Stomach smooth muscle (tissue), 2 donors: ENCODE measurements at regions not wholly inside any gene's neighbourhood (a gene's known extent, or its start where the extent isn't known, plus 50 kb on each side); places are given as distances from the start of the nearest gene placed in this dataset.
"Not testable (repeated sequence)": the region's sequence is repeated elsewhere in the genome, so short reads cannot be mapped to it uniquely, and the experiment has no call there.

ENCODE experiments used
- H3K27ac ChIP-seq: one replicate; pipeline ENCODE4 v1.7.0; 2013; ENCODE audit warnings: mild to moderate bottlenecking, low read length, inconsistent platforms
- H3K27me3 ChIP-seq, 2 donors: one replicate each; pipeline ENCODE4 v1.7.0; 2013; ENCODE audit warnings: low read length in 2 of 2; ENCODE audit not compliant: insufficient read depth in 2 of 2, control insufficient read depth in 1 of 2
- H3K36me3 ChIP-seq, 2 donors: one replicate each; pipeline ENCODE4 v1.7.0; 2013; ENCODE audit warnings: low read length in 2 of 2; ENCODE audit not compliant: control insufficient read depth in 2 of 2, insufficient read depth in 2 of 2
- H3K4me1 ChIP-seq: one replicate; pipeline ENCODE4 v1.7.0; 2013; ENCODE audit warnings: low read length; ENCODE audit not compliant: control insufficient read depth, insufficient read depth
- H3K4me3 ChIP-seq, 2 donors: one replicate each; pipeline ENCODE4 v1.7.0; 2013; ENCODE audit warnings: low read length in 2 of 2
- H3K9ac ChIP-seq, 2 donors: one replicate each; pipeline ENCODE4 v1.7.0; 2013; ENCODE audit warnings: low read length in 2 of 2, mild to moderate bottlenecking in 1 of 2
- H3K9me3 ChIP-seq, 2 donors: one replicate each; pipeline ENCODE4 v1.7.0; 2013; ENCODE audit warnings: low read length in 2 of 2; ENCODE audit not compliant: control insufficient read depth in 2 of 2
- donor health status: healthy.
- donor health status: Pancreatic carcinoma.

- H3K9me3 ChIP-seq = no peaks in the 10 kb centered on the region
- no peaks in the 10 kb centered on the region for H3K27me3 ChIP-seq
- no peak overlapping the region for H3K4me3 ChIP-seq
- no peaks in the 10 kb centered on the region for H3K36me3 ChIP-seq
- H3K4me1 ChIP-seq = no peaks in the 10 kb centered on the region
- H3K9ac ChIP-seq = no peak overlapping the region
- H3K27ac ChIP-seq = no peak overlapping the region
These were observed 1080.5 kb upstream of the FOXG1 start for GRCh38 chr14:27686137-27686536.

GRCh38 chr14:27688841-27689444 is 1077.6 kb upstream of the FOXG1 start:
- no peak overlapping the region for H3K4me3 ChIP-seq
- no peaks in the 10 kb centered on the region for H3K36me3 ChIP-seq
- H3K27ac ChIP-seq = no peak overlapping the region
- no peak overlapping the region for H3K9ac ChIP-seq
- H3K9me3 ChIP-seq = no peaks in the 10 kb centered on the region
- H3K4me1 ChIP-seq = no peaks in the 10 kb centered on the region
- no peaks in the 10 kb centered on the region for H3K27me3 ChIP-seq

- Histone ChIP-seq H3K9ac (no peak overlapping the region), H3K27me3 (no peaks in the 10 kb centered on the region), H3K27ac (no peak overlapping the region), H3K9me3 (peaks cover 0 to 3% of the 10 kb centered on the region in 2 donors), H3K4me1 (no peaks in the 10 kb centered on the region), H3K36me3 (no peaks in the 10 kb centered on the region), H3K4me3 (no peak overlapping the region)
These were observed 1054.2 kb upstream of the FOXG1 start for GRCh38 chr14:27712364-27712763.

- no peaks in the 10 kb centered on the region for H3K36me3 ChIP-seq
- no peaks in the 10 kb centered on the region for H3K9me3 ChIP-seq
- no peak overlapping the region for H3K4me3 ChIP-seq
- no peaks in the 10 kb centered on the region for H3K4me1 ChIP-seq
- no peaks in the 10 kb centered on the region for H3K27me3 ChIP-seq
- no peak overlapping the region for H3K27ac ChIP-seq
- no peak overlapping the region for H3K9ac ChIP-seq
These were observed 1051.0 kb upstream of the FOXG1 start for GRCh38 chr14:27715561-27715960.

GRCh38 chr14:27721760-27722159 is 1044.8 kb upstream of the FOXG1 start:
- no peaks in the 10 kb centered on the region for H3K36me3 ChIP-seq

GRCh38 chr14:27725482-27725881 is 1041.1 kb upstream of the FOXG1 start:
- Histone ChIP-seq H3K4me1 (no peaks in the 10 kb centered on the region), H3K27me3 (no peaks in the 10 kb centered on the region), H3K9ac (no peak overlapping the region), H3K4me3 (no peak overlapping the region), H3K36me3 (no peaks in the 10 kb centered on the region), H3K9me3 (no peaks in the 10 kb centered on the region), H3K27ac (no peak overlapping the region)

More at GRCh38 chr14:27721760-27722159, 1044.8 kb upstream of the FOXG1 start:
- no peak overlapping the region for H3K9ac ChIP-seq
- no peak overlapping the region for H3K4me3 ChIP-seq
- no peaks in the 10 kb centered on the region for H3K9me3 ChIP-seq
- no peaks in the 10 kb centered on the region for H3K4me1 ChIP-seq
- no peak overlapping the region for H3K27ac ChIP-seq
- no peaks in the 10 kb centered on the region for H3K27me3 ChIP-seq

GRCh38 chr14:27727251-27727770 is 1039.3 kb upstream of the FOXG1 start:
- H3K4me1 ChIP-seq = no peaks in the 10 kb centered on the region
- H3K36me3 ChIP-seq = no peaks in the 10 kb centered on the region
- no peaks in the 10 kb centered on the region for H3K9me3 ChIP-seq
- no peak overlapping the region for H3K27ac ChIP-seq
- H3K9ac ChIP-seq = no peak overlapping the region
- no peak overlapping the region for H3K4me3 ChIP-seq
- no peaks in the 10 kb centered on the region for H3K27me3 ChIP-seq

GRCh38 chr14:27730204-27730603 is 1036.4 kb upstream of the FOXG1 start:
- H3K27me3 ChIP-seq = no peaks in the 10 kb centered on the region
- H3K27ac ChIP-seq = no peak overlapping the region
- no peak overlapping the region for H3K9ac ChIP-seq
- no peak overlapping the region for H3K4me3 ChIP-seq
- no peaks in the 10 kb centered on the region for H3K4me1 ChIP-seq
- H3K36me3 ChIP-seq = no peaks in the 10 kb centered on the region
- H3K9me3 ChIP-seq = no peaks in the 10 kb centered on the region

- H3K27ac ChIP-seq = no peak overlapping the region
- H3K36me3 ChIP-seq = no peaks in the 10 kb centered on the region
- no peak overlapping the region for H3K4me3 ChIP-seq
- H3K27me3 ChIP-seq = no peaks in the 10 kb centered on the region
- no peaks in the 10 kb centered on the region for H3K9me3 ChIP-seq
- no peaks in the 10 kb centered on the region for H3K4me1 ChIP-seq
- no peak overlapping the region for H3K9ac ChIP-seq
These were observed 1026.9 kb upstream of the FOXG1 start for GRCh38 chr14:27739657-27740156.

GRCh38 chr14:27750114-27750513 is 1016.5 kb upstream of the FOXG1 start:
- Histone ChIP-seq H3K4me1 (no peaks in the 10 kb centered on the region), H3K27me3 (no peaks in the 10 kb centered on the region), H3K9ac (no peak overlapping the region), H3K4me3 (no peak overlapping the region), H3K36me3 (no peaks in the 10 kb centered on the region), H3K27ac (no peak overlapping the region), H3K9me3 (no peaks in the 10 kb centered on the region)

- not testable (repeated sequence) for H3K27ac ChIP-seq, H3K36me3 ChIP-seq, H3K4me1 ChIP-seq, H3K27me3 ChIP-seq, H3K4me3 ChIP-seq, H3K9me3 ChIP-seq, H3K9ac ChIP-seq
These were observed 1008.9 kb upstream of the FOXG1 start for GRCh38 chr14:27757642-27758041.
